WTC11 (cell line): ENCODE measurements at regions not wholly inside any gene's neighbourhood (a gene's known extent, or its start where the extent isn't known, plus 50 kb on each side); places are given as distances from the start of the nearest gene placed in this dataset.
A peak's percentile ranks its signal among the peaks of the same experiment; 100 is the strongest.

ENCODE experiments used
- ATAC-seq: fragments of 200-7000 bp; cut with Tn5 transposase; 2 replicates; pipeline ENCODE4 v1.10.0; 2021; ENCODE audit warnings: mild to moderate bottlenecking, moderate library complexity
- CTCF ChIA-PET: fragments of 300-600 bp; sonication (Branson Sonifier 250); formaldehyde crosslinking; loops from one replicate; lab custom pipeline; 2021; ENCODE audit warnings: antibody characterized with exemption; lab: Charles Lee
- POLR2A ChIA-PET: fragments of 350-600 bp; sonication (Branson Sonifier 250); formaldehyde crosslinking; loops from one replicate; lab custom pipeline; 2021; ENCODE audit warnings: antibody characterized with exemption; lab: Charles Lee
- DNase-seq: peaks from one replicate; pipeline ENCODE4 v3.0.0; 2021; ENCODE audit warnings: low spot score
- H3K27ac Mint-ChIP-seq: 2 replicates; pipeline ENCODE4 v1.8.0; 2021; ENCODE audit warnings: mixed read lengths
- H3K27me3 Mint-ChIP-seq: 2 replicates; pipeline ENCODE4 v1.8.0; 2021; ENCODE audit warnings: low read depth, mild to moderate bottlenecking, moderate library complexity, mixed read lengths
- H3K36me3 Mint-ChIP-seq: 2 replicates; pipeline ENCODE4 v1.8.0; 2021; ENCODE audit warnings: mixed read lengths
- H3K4me1 Mint-ChIP-seq: 2 replicates; pipeline ENCODE4 v1.8.0; 2022; ENCODE audit warnings: mixed read lengths
- H3K4me3 Mint-ChIP-seq: 2 replicates; pipeline ENCODE4 v1.8.0; 2021; ENCODE audit warnings: mild to moderate bottlenecking, moderate library complexity, mixed read lengths
- H3K9me3 Mint-ChIP-seq: 2 replicates; pipeline ENCODE4 v1.8.0; 2021; ENCODE audit warnings: mixed read lengths
- AFF4 ChIP-seq: sonication (generic); formaldehyde crosslinking; IDR thresholded peaks from 2 replicates; pipeline ENCODE4 v1.8.1; 2023; ENCODE audit warnings: mild to moderate bottlenecking, missing genetic modification reagents, borderline replicate concordance
- ELF4 ChIP-seq: sonication (generic); formaldehyde crosslinking; IDR thresholded peaks from 2 replicates; pipeline ENCODE4 v1.8.1; 2022; ENCODE audit warnings: low read depth, mild to moderate bottlenecking, moderate library complexity, missing genetic modification reagents
- ERG ChIP-seq: fragments of 250-450 bp; sonication (Bioruptor Pico); IDR thresholded peaks from 2 replicates; pipeline ENCODE4 v1.8.0; 2021; ENCODE audit warnings: mild to moderate bottlenecking
- FOXK1 ChIP-seq: sonication (generic); formaldehyde crosslinking; IDR thresholded peaks from 2 replicates; pipeline ENCODE4 v1.8.0; 2022; ENCODE audit warnings: mild to moderate bottlenecking, moderate library complexity, missing genetic modification reagents
- HMGXB4 ChIP-seq: sonication (generic); formaldehyde crosslinking; IDR thresholded peaks from 2 replicates; pipeline ENCODE4 v1.8.1; 2023; ENCODE audit warnings: mild to moderate bottlenecking, moderate library complexity, missing genetic modification reagents
- JAZF1 ChIP-seq: fragments of 250-450 bp; sonication (Bioruptor Pico); IDR thresholded peaks from 2 replicates; pipeline ENCODE4 v1.9.0; 2021; ENCODE audit warnings: moderate library complexity, mild to moderate bottlenecking, inconsistent platforms
- MXD4 ChIP-seq: fragments of 250-450 bp; sonication (Bioruptor Pico); IDR thresholded peaks from 2 replicates; pipeline ENCODE4 v1.8.0; 2021; ENCODE audit warnings: mild to moderate bottlenecking, moderate library complexity, borderline replicate concordance
- MYBL2 ChIP-seq: sonication (generic); formaldehyde crosslinking; IDR thresholded peaks from 2 replicates; pipeline ENCODE4 v1.8.1; 2023; ENCODE audit warnings: mild to moderate bottlenecking, moderate library complexity, missing genetic modification reagents
- PREB ChIP-seq: sonication (generic); formaldehyde crosslinking; IDR thresholded peaks from 2 replicates; pipeline ENCODE4 v1.8.1; 2022; ENCODE audit warnings: mild to moderate bottlenecking, missing genetic modification reagents, moderate library complexity, borderline replicate concordance
- RELA ChIP-seq: sonication (generic); formaldehyde crosslinking; IDR thresholded peaks from 2 replicates; pipeline ENCODE4 v1.8.1; 2022; ENCODE audit warnings: missing genetic modification reagents, mild to moderate bottlenecking, borderline replicate concordance
- RORB ChIP-seq: fragments of 250-450 bp; sonication (Bioruptor Pico); IDR thresholded peaks from 2 replicates; pipeline ENCODE4 v1.9.0; 2021; ENCODE audit warnings: mild to moderate bottlenecking
- TP53 ChIP-seq: sonication (generic); formaldehyde crosslinking; IDR thresholded peaks from 2 replicates; pipeline ENCODE4 v1.8.1; 2023; ENCODE audit warnings: mild to moderate bottlenecking, missing genetic modification reagents
- ZNF121 ChIP-seq: sonication (generic); formaldehyde crosslinking; IDR thresholded peaks from 2 replicates; pipeline ENCODE4 v1.8.0; 2023; ENCODE audit warnings: missing genetic modification reagents
- ZNF138 ChIP-seq: sonication (generic); formaldehyde crosslinking; conservative IDR thresholded peaks from 2 replicates; pipeline ENCODE4 v1.8.1; 2022; ENCODE audit warnings: mild to moderate bottlenecking, moderate library complexity, missing genetic modification reagents
- ZNF263 ChIP-seq: sonication (generic); formaldehyde crosslinking; IDR thresholded peaks from 2 replicates; pipeline ENCODE4 v1.8.1; 2022; ENCODE audit warnings: low read depth, mild to moderate bottlenecking, moderate library complexity, missing genetic modification reagents
- ZNF396 ChIP-seq: fragments of 250-450 bp; sonication (Bioruptor Pico); IDR thresholded peaks from 2 replicates; pipeline ENCODE4 v1.8.0; 2021; ENCODE audit warnings: mild to moderate bottlenecking, moderate library complexity, borderline replicate concordance
- ZNF512 ChIP-seq: sonication (generic); formaldehyde crosslinking; IDR thresholded peaks from 2 replicates; pipeline ENCODE4 v1.8.1; 2022; ENCODE audit warnings: missing genetic modification reagents, borderline replicate concordance

- DNase-seq: peak; percentile 24
- peak; percentile 81 for ATAC-seq
- Mint-ChIP-seq H3K36me3 (no peaks in the 10 kb centered on the region), H3K9me3 (no peaks in the 10 kb centered on the region), H3K27me3 (peaks cover 9% of the 10 kb centered on the region), H3K4me1 (peaks cover 28% of the 10 kb centered on the region), H3K4me3 (no peak overlapping the region), H3K27ac (no peak overlapping the region)
- ChIA-PET CTCF (interaction anchor here (1.0 to 1.8 kb wide), 2 partner anchors 8 to 199 kb away, joined by 3 to 13 read pairs; no protein-coding TSS in a partner anchor), POLR2A (no interaction called here)
- TF ChIP-seq RELA (no peak), RORB (CRISPR knock-in tag) (no peak), ZNF263 (no peak), ZNF396 (CRISPR knock-in tag) (no peak), ERG (no peak), PREB (CRISPR knock-in tag) (no peak), MYBL2 (CRISPR knock-in tag) (no peak), FOXK1 (CRISPR knock-in tag) (no peak)
Observed at GRCh38 chr5:72619251-72619650, 112.0 kb upstream of the ZNF366 start.

- ChIA-PET POLR2A (no interaction called here), CTCF (interaction anchor here (1.0 to 1.8 kb wide), 2 partner anchors 8 to 200 kb away, joined by 3 to 13 read pairs; no protein-coding TSS in a partner anchor)
- H3K4me3 Mint-ChIP-seq: no peak overlapping the region
- ATAC-seq (no peak), DNase-seq (no peak)
- H3K36me3 Mint-ChIP-seq: no peaks in the 10 kb centered on the region
- peaks cover 24% of the 10 kb centered on the region for H3K4me1 Mint-ChIP-seq
- H3K27me3 Mint-ChIP-seq: peaks cover 11% of the 10 kb centered on the region
- no peaks in the 10 kb centered on the region for H3K9me3 Mint-ChIP-seq
- TF ChIP-seq TP53 (CRISPR knock-in tag) (no peak), ZNF512 (CRISPR knock-in tag) (no peak), HMGXB4 (CRISPR knock-in tag) (no peak), MYBL2 (CRISPR knock-in tag) (no peak), JAZF1 (CRISPR knock-in tag) (no peak), MXD4 (CRISPR knock-in tag) (no peak), ZNF263 (no peak), ZNF138 (CRISPR knock-in tag) (no peak), AFF4 (CRISPR knock-in tag) (no peak), ZNF121 (no peak), ELF4 (CRISPR knock-in tag) (no peak)
- TF ChIP-seq, all 79 proteins: peak for 0
- no peak overlapping the region for H3K27ac Mint-ChIP-seq
Observed at GRCh38 chr5:72618708-72619107, 111.5 kb upstream of the ZNF366 start.
